BLaER1 treated with 17β-estradiol and CSF1 and Interleukin-3, amounts not matched to agents 10 nM and 100 nM (cell line): ENCODE measurements at regions not wholly inside any gene's neighbourhood (a gene's known extent, or its start where the extent isn't known, plus 50 kb on each side); places are given as distances from the start of the nearest gene placed in this dataset.

Experiments used
- H3K27ac ChIP-seq, 11 experiments: shearing (Covaris generic); formaldehyde crosslinking; 2 replicates each; pipeline ENCODE4 v1.8.1; 2022
- H3K27me3 ChIP-seq, 11 experiments: shearing (Covaris generic); formaldehyde crosslinking; 2 replicates each; pipeline ENCODE4 v1.8.1; 2022
- H3K36me3 ChIP-seq, 11 experiments: shearing (Covaris generic); formaldehyde crosslinking; 2 replicates each; pipeline ENCODE4 v1.8.1; 2022
- H3K4me1 ChIP-seq, 10 experiments: shearing (Covaris generic); formaldehyde crosslinking; 2 replicates each; pipeline ENCODE4 v1.8.1; 2022
- H3K4me2 ChIP-seq, 11 experiments: shearing (Covaris generic); formaldehyde crosslinking; 2 replicates each; pipeline ENCODE4 v1.8.1; 2022
- H3K4me3 ChIP-seq, 10 experiments: shearing (Covaris generic); formaldehyde crosslinking; 2 replicates each; pipeline ENCODE4 v1.8.1; 2022
- H3K9ac ChIP-seq, 11 experiments: shearing (Covaris generic); formaldehyde crosslinking; 2 replicates each; pipeline ENCODE4 v1.8.1; 2022
- H3K9me3 ChIP-seq, 11 experiments: shearing (Covaris generic); formaldehyde crosslinking; replicated peaks in 1 of 11; 2 replicates each; pipeline ENCODE4 v1.8.1; 2022
- H4K20me1 ChIP-seq, 11 experiments: shearing (Covaris generic); formaldehyde crosslinking; 2 replicates each; pipeline ENCODE4 v1.8.1; 2022
- Cebpa-rat ChIP-seq, 11 experiments: shearing (Covaris generic); IDR thresholded peaks; 2 replicates each; pipeline ENCODE4 v1.8.1; 2022

DNA sequence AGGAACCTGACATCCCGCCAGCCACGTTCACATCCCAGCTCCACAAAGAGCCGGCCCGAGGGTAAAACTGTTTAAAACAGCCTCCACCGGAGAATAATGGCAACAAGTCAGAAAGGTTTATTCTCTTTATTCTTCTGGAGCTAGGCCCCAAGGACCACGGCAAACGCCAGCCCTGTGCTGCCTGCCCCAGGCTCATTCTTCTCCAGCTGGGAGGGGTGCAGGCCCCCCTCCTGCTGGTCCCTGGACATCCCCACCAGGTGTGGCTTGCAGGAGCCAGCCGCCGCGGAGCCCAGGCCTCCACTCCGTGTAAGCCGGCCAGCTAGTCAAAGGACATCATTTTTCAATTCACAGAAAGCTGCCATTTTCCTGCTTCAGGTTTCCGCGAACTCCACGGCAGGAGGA is 65.8 kb upstream of the SALL3 start:
- Histone ChIP-seq H3K9ac (no peak overlapping the region), H3K36me3 (no peaks in the 10 kb centered on the region), H3K4me3 (no peak overlapping the region), H3K4me2 (no peak overlapping the region), H3K27me3 (no peaks in the 10 kb centered on the region), H4K20me1 (no peaks in the 10 kb centered on the region), H3K9me3 (no peaks in the 10 kb centered on the region), H3K27ac (no peak overlapping the region), H3K4me1 (peaks cover 0 to 12% (median 9%) of the 10 kb centered on the region in 10 experiments; a peak in 13 of 20 replicates)
- TF ChIP-seq Cebpa-rat (IDR thresholded peaks at IDR 0.05): no peak

DNA sequence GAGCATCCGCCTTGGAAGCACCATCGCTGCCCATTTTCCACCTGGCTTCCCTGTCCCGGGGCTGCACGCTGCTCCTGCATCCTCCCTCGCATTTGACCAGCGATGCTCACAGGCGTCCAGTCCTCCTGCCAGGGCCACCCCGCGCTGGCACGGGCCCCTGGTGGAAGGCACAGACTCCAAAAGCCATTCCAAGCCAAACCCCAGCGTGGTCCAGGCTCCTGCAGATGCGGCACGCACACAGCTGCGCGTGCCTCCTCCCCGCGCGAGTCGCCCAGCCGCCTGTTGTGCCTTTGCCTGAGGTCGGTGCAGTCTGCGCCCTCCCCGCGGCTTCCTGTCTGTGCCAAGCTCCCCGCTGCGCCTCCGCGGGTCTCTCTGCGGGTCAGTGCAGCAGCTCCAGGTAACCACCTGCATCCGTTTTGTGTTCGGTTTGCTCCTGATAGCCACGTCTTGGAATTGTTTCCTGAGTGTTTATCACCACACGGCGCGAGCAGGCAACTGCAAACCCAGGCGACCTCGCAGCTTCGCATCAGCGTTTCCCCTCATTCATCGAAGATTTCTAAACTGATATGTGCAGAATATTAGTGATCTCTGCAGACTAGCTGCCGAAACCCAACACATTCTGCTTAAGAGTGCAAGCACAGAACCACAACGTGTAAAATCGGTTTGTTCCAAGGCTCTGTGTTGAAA is 65.2 kb upstream of the SALL3 start:
- Histone ChIP-seq H3K4me3 (no peak overlapping the region), H3K4me2 (no peak overlapping the region), H4K20me1 (no peaks in the 10 kb centered on the region), H3K36me3 (no peaks in the 10 kb centered on the region), H3K27me3 (no peaks in the 10 kb centered on the region), H3K9me3 (no peaks in the 10 kb centered on the region), H3K27ac (no peak overlapping the region), H3K9ac (no peak overlapping the region), H3K4me1 (peaks cover 0 to 12% (median 9%) of the 10 kb centered on the region in 10 experiments; a peak in 13 of 20 replicates)
- TF ChIP-seq Cebpa-rat (IDR thresholded peaks at IDR 0.05): no peak

DNA sequence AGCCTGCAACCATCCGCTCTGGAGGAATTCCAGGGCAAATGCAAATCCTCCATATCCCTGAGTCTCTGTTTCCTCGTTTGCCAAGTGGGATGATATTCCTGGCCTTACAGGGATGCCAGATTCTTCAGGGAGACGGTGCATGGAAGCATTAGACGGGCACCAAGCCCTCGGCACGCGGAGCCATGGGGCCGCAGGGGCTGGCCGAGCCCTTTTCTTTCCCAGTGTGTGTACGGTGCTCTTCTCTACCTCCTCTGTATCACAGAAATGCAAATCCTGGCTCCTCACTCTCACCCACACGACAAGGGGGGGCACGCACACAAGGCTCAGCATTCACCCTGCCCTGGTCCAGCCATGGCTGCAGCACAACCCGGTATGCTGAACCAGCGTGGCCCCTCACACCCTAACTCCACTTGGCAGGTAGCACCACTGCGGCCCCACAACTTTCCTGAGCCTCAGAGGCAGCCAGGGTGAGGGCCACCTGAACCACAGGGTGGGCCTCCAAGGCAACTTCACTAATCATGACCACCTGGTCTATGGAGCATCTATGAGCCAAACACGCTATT is 64.1 kb upstream of the SALL3 start:
- H3K4me2 ChIP-seq: no peak overlapping the region
- no peaks in the 10 kb centered on the region for H4K20me1 ChIP-seq
- no peak for TF ChIP-seq Cebpa-rat (IDR thresholded peaks at IDR 0.05)
- H3K9me3 ChIP-seq: no peaks in the 10 kb centered on the region
- H3K36me3 ChIP-seq: no peaks in the 10 kb centered on the region
- H3K27ac ChIP-seq: no peak overlapping the region
- no peak overlapping the region for H3K4me3 ChIP-seq
- no peaks in the 10 kb centered on the region for H3K27me3 ChIP-seq
- peaks cover 0 to 12% (median 9%) of the 10 kb centered on the region in 10 experiments; a peak in 13 of 20 replicates for H3K4me1 ChIP-seq
- H3K9ac ChIP-seq: no peak overlapping the region

DNA sequence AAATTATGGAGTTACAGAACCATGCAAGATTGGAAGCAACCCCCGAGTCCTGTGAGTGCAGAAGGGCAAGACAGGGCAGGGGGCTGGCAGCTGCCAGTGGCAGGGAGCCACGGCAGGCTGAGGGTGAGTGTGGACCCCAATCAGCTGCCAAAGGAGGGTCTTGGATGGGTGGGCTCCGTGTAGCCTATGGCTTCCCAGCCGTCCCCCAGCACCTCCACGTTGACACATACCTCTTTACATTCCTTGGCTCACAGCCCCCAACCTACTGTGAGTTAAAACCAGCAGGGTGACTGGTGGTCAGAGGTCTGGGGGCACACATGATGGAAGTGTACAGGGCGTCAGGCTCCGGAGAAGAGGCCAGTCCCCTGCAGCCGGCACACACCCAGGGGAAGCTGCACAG is 60.9 kb upstream of the SALL3 start:
- Histone ChIP-seq H3K9ac (no peak overlapping the region), H3K4me3 (no peak overlapping the region), H4K20me1 (no peaks in the 10 kb centered on the region), H3K36me3 (no peaks in the 10 kb centered on the region), H3K4me2 (no peak overlapping the region), H3K4me1 (no peaks in the 10 kb centered on the region), H3K27me3 (no peaks in the 10 kb centered on the region), H3K27ac (no peak overlapping the region), H3K9me3 (no peaks in the 10 kb centered on the region)
- TF ChIP-seq Cebpa-rat (IDR thresholded peaks at IDR 0.05): no peak

DNA sequence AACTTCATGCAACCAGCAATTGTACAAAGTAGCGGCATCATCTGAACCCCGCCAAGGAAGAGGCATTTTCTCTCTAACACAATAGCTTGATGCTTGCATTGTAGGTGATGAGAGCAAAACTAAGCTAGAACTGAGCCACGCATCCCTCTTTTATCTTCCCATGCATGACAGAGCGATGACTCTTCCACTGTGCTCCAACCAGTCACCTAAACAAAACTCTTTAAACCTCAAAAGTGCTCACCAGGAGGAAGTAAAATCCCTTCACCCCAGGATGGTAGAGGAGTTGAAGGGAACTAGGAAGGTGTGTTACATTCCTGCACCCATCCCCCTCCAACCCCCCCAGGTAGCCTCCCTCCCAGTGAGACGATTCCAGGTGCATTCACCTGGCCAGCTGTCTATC is 59.7 kb upstream of the SALL3 start:
- H3K4me2 ChIP-seq: no peak overlapping the region
- TF ChIP-seq Cebpa-rat (IDR thresholded peaks at IDR 0.05): no peak

DNA sequence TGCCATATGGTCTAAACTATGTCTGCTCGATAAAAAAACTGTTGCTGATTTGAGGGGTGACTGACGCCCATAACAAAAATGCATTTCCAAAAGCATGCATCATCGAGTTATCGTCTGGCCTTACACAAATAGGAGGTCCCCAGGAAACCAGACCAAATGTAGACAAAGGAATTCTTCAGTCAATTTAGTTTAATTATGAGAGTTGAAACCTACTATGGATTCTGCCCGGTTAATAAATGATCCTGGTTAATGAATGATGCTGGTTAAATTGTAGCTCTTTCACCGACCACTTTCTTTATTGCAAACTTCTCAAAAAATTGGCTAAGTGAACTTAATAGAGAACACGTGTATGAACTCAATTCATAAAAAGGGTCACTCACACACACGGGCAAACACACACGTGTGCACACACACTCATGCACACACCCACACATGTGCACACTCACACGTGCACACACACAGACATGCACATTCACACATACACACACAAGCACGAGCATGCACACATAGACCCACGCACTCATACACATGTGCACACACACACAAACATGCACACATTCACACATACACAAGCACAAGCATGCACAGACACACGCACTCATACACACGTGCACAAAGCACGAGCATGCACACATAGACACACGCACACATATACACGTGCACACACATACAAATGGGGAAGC is 59.0 kb upstream of the SALL3 start:
- Histone ChIP-seq H3K4me3 (no peak overlapping the region), H3K27me3 (no peaks in the 10 kb centered on the region), H3K27ac (no peak overlapping the region), H4K20me1 (no peaks in the 10 kb centered on the region), H3K4me1 (no peaks in the 10 kb centered on the region), H3K9ac (no peak overlapping the region), H3K9me3 (peaks cover 2 to 11% (median 9%) of the 10 kb centered on the region in 11 experiments; a peak in 18 of 22 replicates), H3K4me2 (no peak overlapping the region), H3K36me3 (no peaks in the 10 kb centered on the region)
- TF ChIP-seq Cebpa-rat (IDR thresholded peaks at IDR 0.05): no peak

More for the DNA sequence above, 59.7 kb upstream of the SALL3 start:
- no peak overlapping the region for H3K4me3 ChIP-seq
- H3K4me1 ChIP-seq: no peaks in the 10 kb centered on the region
- H3K9ac ChIP-seq: no peak overlapping the region
- H4K20me1 ChIP-seq: no peaks in the 10 kb centered on the region
- H3K27me3 ChIP-seq: no peaks in the 10 kb centered on the region
- no peaks in the 10 kb centered on the region for H3K36me3 ChIP-seq
- H3K27ac ChIP-seq: no peak overlapping the region
- H3K9me3 ChIP-seq: peaks cover 0 to 5% (median 3%) of the 10 kb centered on the region in 11 experiments; a peak in 7 of 22 replicates

DNA sequence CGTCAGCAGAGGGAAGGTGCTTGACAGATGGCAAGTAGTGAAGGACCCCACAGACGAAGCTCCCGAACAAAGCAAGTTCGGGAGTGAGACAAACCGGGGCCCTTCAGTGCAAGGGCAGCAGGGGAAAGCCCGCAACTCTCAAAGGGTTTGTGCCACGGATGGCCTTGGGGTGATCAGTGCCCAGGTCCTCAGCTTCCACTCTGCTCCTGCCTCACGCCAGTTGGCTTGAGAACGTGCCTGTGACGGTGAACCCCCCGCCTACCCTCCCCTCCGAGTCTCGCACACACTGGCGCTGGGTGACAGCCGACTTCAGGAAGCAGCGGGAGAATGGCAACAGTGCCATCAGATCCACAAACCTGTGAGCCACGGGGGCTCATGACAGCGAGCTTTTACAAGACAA is 56.8 kb upstream of the SALL3 start:
- H3K4me2 ChIP-seq: no peak overlapping the region
- no peak overlapping the region for H3K27ac ChIP-seq
- peaks cover 8 to 16% (median 14%) of the 10 kb centered on the region in 10 experiments; a peak in 19 of 20 replicates for H3K4me1 ChIP-seq
- H3K27me3 ChIP-seq: no peaks in the 10 kb centered on the region
- H3K9ac ChIP-seq: no peak overlapping the region
- no peak for TF ChIP-seq Cebpa-rat (IDR thresholded peaks at IDR 0.05)
- no peaks in the 10 kb centered on the region for H3K36me3 ChIP-seq
- H3K4me3 ChIP-seq: no peak overlapping the region
- peaks cover 10 to 25% (median 20%) of the 10 kb centered on the region in 11 experiments; a peak in 20 of 22 replicates for H3K9me3 ChIP-seq
- no peaks in the 10 kb centered on the region for H4K20me1 ChIP-seq

DNA sequence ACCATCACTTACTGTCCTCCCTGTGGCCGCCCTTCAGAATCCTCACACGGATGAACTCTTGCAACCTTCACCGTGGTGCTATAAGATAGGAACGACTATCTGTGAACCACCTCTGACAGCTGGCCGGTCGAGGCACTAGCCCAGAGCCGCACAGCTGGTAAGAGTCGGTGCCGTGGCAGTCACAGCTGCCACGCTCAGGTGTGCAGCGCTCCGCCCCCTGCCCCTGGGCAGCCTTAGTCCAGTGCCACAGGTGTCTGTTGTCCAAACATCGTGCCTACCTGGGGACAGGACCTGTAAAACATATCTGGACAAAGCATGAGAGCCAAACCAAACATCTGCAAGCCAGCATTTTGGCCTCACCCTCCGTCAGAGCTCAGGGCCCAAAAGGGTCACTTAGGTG is 55.3 kb upstream of the SALL3 start:
- Histone ChIP-seq H3K9me3 (peaks cover 14 to 32% (median 28%) of the 10 kb centered on the region in 11 experiments; a peak in 20 of 22 replicates), H4K20me1 (no peaks in the 10 kb centered on the region), H3K27ac (no peak overlapping the region), H3K9ac (no peak overlapping the region), H3K4me3 (no peak overlapping the region), H3K4me2 (no peak overlapping the region), H3K36me3 (no peaks in the 10 kb centered on the region), H3K4me1 (peaks cover 8 to 18% (median 15%) of the 10 kb centered on the region in 10 experiments; a peak in 19 of 20 replicates), H3K27me3 (no peaks in the 10 kb centered on the region)
- no peak for TF ChIP-seq Cebpa-rat (IDR thresholded peaks at IDR 0.05)

DNA sequence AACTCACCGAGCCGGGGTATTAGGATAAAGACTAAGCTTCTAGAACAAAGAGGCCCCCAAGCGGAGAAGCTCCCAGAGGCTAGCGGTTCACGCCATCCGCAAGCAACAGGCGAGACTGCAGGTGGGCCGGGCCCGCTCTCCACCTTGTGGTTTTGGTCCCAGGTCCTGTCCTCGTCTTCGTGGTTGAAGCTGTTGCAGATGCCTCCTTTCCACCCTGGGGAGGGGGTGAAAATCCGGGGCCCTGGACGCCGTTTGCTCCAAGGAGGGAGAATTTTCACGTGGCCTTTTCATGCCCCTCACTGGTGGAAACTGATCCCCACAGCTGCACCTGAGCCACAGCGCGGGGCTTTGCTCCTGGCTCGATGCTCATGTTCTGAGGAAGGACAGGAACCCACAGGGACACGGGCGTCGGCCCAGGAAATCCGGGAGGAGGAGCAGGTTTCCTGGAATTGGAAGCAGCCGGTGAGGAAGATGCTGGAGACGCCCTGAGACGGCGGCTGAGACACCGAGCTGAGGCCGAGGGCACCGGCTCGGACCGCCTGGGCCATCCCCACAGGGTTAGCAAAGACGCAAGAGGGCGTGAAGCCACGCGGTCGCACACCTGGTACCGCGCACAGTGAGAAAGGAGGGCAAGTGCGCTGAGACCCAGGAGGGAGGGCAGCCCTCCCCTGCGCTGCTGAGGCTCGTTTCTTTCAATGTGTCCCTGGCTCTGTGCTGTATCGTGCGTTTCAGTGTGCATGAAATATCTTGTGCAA is 54.7 kb upstream of the SALL3 start:
- no peak overlapping the region for H3K4me2 ChIP-seq
- TF ChIP-seq Cebpa-rat (IDR thresholded peaks at IDR 0.05): no peak
- no peaks in the 10 kb centered on the region for H4K20me1 ChIP-seq
- no peak overlapping the region for H3K27ac ChIP-seq
- no peaks in the 10 kb centered on the region for H3K27me3 ChIP-seq
- H3K4me1 ChIP-seq: peaks cover 8 to 18% (median 15%) of the 10 kb centered on the region in 10 experiments; a peak in 19 of 20 replicates
- no peak overlapping the region for H3K9ac ChIP-seq
- peaks cover 14 to 32% (median 28%) of the 10 kb centered on the region in 11 experiments; a peak in 20 of 22 replicates for H3K9me3 ChIP-seq
- no peak overlapping the region for H3K4me3 ChIP-seq
- H3K36me3 ChIP-seq: no peaks in the 10 kb centered on the region
